GM19467 (cell line): ENCODE measurements at regions not wholly inside any gene's neighbourhood (a gene's known extent, or its start where the extent isn't known, plus 50 kb on each side); places are given as distances from the start of the nearest gene placed in this dataset.

Source experiments
- ATAC-seq: cut with Tn5 transposase; IDR thresholded peaks from one replicate; pipeline ENCODE4 v1.9.1; 2021; ENCODE audit warnings: mild to moderate bottlenecking, moderate library complexity; ENCODE audit not compliant: unreplicated experiment

- no peak for ATAC-seq
Observed at GRCh38 chr11:104366321-104366734, 202.4 kb upstream of the PDGFD start.

DNA sequence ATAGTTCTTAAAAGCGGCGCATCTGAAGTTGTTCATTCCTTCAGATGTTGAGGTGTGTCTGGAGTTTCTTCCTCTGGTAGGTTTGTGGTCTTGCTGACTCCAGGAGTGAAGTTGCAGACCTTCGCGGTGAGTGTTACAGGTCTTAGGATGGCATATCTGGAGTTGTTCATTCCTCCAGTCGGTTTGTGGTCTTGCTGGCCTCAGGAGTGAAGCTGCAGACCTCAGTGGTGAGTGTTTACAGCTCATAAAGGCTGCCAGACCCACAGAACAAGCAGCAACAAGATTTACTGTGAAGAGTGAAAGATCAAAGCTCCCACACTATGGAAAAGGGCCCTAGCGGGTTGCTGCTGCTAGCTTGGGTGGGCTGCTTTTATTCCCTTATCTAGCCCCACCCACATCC is 201.7 kb upstream of the PDGFD start:
- ATAC-seq = no peak

DNA sequence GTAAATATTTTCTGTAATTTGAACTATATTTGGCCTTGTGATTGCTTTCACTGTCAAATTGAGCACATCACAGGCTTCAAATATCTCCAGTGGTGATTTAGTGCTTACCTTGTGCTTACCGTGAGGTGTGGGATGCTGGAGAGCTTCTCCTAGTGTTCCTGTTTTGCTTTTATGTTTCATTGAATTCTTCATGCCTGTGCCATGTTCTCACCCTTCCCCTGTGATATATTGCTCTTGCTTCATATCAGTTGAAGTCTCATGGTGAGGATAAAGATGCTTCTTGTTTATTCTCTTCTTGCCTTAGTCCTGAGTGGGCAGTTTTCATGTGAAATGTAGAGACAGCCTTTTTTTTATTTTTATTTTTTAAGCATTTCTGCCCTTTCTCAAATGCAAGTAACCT is 198.0 kb upstream of the PDGFD start:
- no peak for ATAC-seq

DNA sequence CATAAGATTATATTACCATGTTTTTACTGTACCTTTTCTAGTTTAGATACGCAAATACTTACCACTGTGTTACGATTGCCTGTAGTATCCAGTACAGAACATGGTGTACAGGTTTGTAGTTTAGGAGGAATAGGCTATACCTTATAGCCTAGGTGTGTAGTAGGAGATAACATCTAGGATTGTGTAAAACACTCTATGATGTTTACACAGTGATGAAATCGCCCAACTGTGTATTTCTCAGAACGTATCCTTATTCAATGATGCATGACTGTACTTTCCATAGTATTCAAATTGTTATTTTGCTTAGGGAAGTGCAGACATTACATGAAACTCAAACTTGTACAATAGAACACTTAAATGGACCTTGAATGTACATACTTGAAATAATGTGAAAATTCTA is 188.1 kb upstream of the PDGFD start:
- no peak for ATAC-seq

- ATAC-seq = peak; percentile 65
Observed at GRCh38 chr11:104343578-104343977, 179.6 kb upstream of the PDGFD start.

DNA sequence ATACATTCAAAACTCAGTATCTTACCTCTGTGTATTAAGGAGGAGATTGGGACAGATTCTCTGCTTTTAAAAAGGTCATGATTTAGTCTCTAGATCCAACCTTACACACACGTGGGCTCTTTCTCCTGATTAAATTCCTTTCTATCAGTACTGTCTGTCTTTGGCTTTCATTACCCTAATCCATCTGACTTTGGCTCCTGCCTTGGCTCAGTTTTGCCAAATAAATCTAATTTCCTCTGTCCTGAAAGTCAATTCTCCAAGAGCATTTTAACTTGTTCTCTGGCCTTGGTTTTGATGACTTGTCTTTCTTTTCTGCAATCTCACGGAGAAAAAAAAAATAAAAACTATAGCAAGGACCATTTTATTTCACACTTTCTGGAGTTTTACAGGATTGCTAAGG is 176.6 kb upstream of the PDGFD start:
- ATAC-seq = no peak

- no peak for ATAC-seq
Observed at GRCh38 chr11:104339380-104339831, 175.5 kb upstream of the PDGFD start.

GRCh38 chr11:104338186-104338585 is 174.2 kb upstream of the PDGFD start:
- no peak for ATAC-seq

DNA sequence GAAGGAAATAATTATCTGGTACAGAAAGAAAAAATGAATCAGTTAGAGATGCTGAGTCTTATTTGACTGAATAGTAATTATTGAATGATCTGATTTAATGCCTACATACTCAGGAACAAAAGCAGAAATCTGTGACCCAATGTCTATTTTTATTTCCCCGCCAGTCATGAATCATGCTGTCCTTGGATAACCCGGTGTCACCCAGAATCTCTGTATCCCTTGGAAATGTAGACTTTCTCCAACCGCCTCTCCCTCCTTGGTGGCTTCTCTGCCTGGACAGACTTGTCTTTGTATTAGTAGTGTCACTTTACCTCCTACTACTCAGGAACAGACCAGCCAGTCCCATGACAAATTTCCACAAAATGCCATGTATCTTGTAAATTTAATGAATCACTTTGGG is 173.3 kb upstream of the PDGFD start:
- ATAC-seq = no peak

- no peak for ATAC-seq
Observed at GRCh38 chr11:104333977-104334376, 170.0 kb upstream of the PDGFD start.

DNA sequence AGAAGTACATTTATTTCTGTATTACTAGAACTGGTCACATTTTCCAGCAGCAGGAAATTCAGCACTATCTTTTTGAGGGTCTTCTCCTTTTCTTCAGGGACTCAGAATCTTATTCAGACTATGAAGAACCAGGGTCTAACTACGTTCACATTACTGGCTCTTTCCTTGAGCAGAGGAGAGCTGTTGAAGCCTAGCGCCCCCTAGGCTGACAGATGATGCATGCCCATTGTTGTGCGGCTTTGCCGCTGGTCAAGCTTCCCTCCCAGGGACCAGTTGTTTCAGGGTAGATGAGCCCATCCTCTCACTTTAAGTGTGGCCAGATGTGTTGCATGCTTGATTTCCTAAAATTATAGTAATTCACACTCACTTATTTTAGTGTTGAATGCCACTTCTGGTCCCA is 168.2 kb upstream of the PDGFD start:
- peak; percentile 59 for ATAC-seq

- ATAC-seq = no peak
Observed at GRCh38 chr11:104329078-104329665, 165.2 kb upstream of the PDGFD start.

DNA sequence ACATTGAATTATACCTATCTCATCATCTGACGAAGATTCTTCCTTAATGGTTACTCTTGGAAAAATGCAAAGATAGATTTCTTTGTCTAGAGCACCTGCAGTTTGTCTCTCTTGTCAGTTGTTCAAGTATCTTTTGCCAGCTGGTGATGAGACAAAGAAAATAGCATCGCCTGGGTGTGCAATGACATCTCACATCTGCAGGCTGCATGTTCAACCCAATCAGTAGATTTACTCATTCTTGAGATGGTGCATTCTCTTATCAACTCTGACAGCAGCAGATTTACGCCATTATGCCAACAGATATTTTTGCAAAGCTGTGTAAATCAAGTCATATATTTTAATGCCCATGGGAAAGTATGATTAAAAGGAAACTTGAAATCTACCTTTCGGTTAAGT is 164.6 kb upstream of the PDGFD start:
- no peak for ATAC-seq

DNA sequence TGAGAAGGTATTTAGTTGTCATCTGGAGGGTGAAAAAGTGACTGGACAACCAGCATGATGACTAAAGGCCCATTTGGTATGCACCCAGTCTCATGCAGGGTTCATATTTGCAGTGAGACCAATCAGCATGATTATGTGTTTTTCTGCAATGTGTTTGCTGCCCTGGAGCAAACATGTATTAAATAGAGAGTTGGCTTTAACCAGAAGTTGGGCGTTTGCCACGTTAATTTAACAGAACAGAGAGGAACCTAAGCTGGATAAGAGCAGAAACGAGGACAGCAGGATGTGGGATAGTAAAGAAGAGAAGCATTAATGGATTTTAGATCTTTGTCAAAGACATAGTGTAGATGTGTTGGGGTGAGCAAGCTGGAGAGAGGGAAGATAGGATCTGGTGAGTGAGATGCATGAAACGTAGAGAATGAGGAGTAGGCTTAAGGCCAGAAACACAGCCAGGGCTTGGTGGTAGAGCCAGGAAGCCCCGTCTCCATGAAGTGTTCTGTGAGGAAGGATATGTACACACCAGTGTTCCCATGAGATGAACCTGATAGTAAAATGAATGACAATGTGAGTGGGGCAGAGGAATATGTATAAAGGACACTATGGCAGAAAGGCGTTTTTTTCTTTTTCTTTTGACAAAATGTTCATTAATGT is 164.0 kb upstream of the PDGFD start:
- no peak for ATAC-seq

DNA sequence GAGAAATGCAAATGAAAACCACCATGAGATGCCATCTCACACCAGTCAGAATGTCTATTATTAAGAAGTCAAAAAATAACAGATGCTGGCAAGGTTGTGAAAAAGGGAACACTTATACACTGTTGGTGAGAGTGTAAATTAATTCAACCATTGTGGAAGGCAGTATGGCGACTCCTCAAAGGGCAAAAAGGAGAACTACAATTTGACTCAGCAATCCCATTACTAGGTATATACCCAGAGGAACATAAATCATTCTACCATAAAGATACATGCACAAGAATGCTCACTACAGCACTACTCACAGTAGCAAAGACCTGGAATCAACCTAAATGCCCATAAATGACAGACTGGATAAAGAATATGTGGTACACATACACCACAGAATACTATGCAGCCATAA is 161.1 kb upstream of the PDGFD start:
- ATAC-seq = no peak

- ATAC-seq = no peak
Observed at GRCh38 chr11:104324276-104324675, 160.3 kb upstream of the PDGFD start.

DNA sequence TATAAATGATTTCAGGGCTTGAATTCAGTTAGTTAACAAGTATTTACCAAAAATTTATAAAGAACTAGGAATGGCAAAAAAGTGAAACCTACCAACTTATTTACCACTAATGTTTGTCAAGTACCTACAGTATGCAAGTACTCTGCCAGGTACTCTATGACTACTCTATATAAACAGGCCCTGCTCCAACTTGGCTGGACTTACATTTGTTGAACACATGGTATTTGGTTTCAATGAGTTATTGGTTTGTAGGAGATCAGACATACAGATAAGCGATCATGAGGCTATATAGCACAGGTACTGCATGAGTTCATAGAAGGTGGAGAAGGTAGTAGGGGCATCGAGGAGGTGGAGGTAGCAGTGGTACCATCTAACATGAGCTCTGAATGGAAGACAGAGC is 159.9 kb upstream of the PDGFD start:
- ATAC-seq = no peak

DNA sequence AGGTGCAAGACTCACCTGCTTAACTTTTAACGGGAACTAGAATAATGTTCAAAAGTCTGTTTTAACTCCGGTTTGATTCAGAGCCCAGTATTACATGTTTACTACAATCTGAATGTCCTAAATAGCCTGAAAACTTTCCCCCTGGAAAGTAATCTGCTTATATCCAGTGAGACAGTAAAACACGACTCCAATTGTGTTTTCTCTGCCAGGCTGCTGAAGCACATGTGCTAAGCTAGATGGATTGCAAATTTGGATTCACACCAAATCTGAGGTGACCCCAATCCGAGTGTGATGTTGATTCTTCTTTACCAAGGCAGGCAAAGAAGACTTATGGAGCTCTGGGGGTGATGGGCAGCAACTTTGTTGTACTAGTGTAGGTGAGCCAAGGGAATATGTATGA is 158.7 kb upstream of the PDGFD start:
- no peak for ATAC-seq

DNA sequence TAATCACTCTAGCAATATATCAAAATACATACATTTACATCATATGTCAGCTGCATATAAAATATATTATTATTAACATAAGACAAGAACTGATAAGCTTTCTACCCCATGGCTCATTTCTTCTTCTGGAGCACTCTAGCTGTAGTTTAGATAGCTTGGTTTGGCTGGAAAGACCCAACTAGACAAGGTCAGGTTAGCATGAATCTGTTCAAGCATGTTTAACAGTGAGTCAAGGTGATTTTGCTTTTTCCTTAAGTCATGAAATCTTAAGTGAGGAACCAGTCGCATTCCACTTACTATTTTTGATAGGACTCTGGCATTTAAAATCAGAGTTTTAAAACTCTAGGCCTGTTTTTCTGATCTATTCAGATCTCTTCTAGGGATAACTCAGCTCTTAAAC is 157.0 kb upstream of the PDGFD start:
- no peak for ATAC-seq

GRCh38 chr11:104320097-104320496 is 156.2 kb upstream of the PDGFD start:
- no peak for ATAC-seq

DNA sequence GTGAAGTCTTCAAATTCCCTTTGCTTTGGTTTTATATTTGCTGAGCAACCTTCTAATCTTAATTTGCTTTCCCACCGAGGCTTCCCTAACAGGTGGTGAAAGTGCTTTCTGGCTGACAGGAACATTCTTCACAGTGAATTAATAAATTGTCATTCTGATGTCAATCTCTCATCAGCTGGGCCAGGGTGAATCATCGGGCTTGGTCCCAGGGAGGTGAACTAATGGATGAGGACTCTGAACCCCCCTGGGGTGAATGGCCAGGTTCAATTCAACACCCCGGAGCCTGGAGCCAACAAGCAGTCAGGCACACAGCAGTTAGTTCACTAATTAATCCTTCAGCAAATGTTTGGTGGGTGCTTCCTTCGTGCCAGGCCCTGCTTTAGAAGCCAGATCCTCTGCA is 155.4 kb upstream of the PDGFD start:
- no peak for ATAC-seq

DNA sequence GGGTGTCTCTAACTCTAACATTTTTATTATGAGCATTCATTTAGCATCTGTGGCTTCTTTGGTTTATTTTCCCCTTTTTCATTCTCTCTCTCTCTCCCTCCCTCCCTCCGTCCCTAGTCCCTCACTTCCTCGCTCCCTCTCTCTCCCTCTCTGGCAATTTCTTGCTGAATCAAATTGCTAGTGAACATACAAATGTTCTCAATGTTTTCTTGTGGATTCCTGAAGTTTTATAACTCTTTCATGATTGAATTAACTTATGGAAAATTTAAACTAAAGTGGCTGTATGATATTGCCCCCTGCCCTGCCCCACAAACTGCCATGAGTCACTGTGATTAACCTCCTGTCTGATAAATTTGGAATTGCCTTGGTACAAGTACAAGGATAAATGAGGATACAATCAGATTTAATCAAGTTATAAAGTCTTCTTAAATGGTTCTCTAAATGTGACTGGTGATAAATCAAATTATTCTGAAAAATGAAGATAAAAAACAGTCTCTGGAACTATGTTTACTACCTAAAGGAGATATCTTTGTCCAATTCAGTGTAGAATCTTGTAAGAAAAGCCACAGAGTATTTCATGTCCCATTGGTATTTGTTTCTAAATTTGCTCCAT is 143.0 kb upstream of the PDGFD start:
- no peak for ATAC-seq

DNA sequence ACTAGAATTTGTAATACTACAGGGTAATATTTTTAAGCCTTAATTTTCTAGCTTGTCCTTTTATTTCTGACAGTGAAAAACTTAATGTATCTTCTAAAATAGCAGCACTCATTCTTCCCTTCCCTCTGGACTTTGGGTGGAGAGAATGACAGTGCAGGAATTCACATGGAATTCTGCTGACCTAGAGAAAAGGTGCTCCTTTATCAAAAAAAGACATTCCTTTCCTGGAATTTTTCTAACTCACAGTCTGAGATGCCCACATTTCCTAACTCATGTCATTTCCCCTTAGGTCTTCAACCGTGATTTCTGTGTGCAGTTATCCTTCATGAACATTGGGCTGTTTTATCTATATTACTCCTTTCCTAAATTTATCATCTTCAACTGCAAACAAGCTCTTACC is 137.8 kb upstream of the PDGFD start:
- no peak for ATAC-seq
